HepG2 (cell line): ENCODE measurements at regions not wholly inside any gene's neighbourhood (a gene's known extent, or its start where the extent isn't known, plus 50 kb on each side); places are given as distances from the start of the nearest gene placed in this dataset.

Experiments
- ATAC-seq: fragments of 200-7000 bp; cut with Tn5 transposase; 3 replicates; pipeline ENCODE4 v1.9.1; 2020; ENCODE audit warnings: mild to moderate bottlenecking, moderate library complexity
- BruUV-seq: library from RNA; stranded (reverse); fragments of 400-500 nt; replicated peaks from 2 replicates; lab custom pipeline; 2021; lab: Mats Ljungman, UMichigan
- CTCF ChIA-PET: fragments of 300-600 bp; formaldehyde crosslinking; extraction: SDS; loops from one replicate; lab custom pipeline; 2021; ENCODE audit warnings: low total read pairs, inconsistent platforms, low intra/inter-chr PET ratio; lab: Yijun Ruan, JAX
- POLR2A ChIA-PET: fragments of 350-600 bp; sonication (Branson Sonifier 250); formaldehyde crosslinking; loops from one replicate; lab custom pipeline; 2020; ENCODE audit warnings: antibody characterized with exemption, inconsistent platforms; lab: Yijun Ruan, JAX
- DNase-seq: peaks from one replicate; pipeline ENCODE4 v3.0.0-alpha.2; 2015; ENCODE audit warnings: low spot score
- FAIRE-seq: peaks from 3 replicates; lab custom pipeline; 2011; peaks lifted over from hg19 to GRCh38; lab: Jason Lieb, UNC
- H2AFZ ChIP-seq: one replicate; pipeline ENCODE4 v1.6.1; 2011; ENCODE audit warnings: low read length, inconsistent platforms
- H3K27ac ChIP-seq: fragments of 300-600 bp; 3 replicates; pipeline ENCODE4 v1.8.0; 2011; ENCODE audit warnings: mixed run types, mild to moderate bottlenecking, mixed read lengths, low read length, inconsistent platforms; ENCODE audit not compliant: insufficient read depth; ENCODE audit errors: extremely low read length
- H3K27me3 ChIP-seq, 2 experiments: fragments of 200-600 bp in 1 of 2; 2 replicates in 1 of 2; 3 replicates in 1 of 2; pipeline versions ENCODE4 v1.6.0 to v1.8.0; 2011; ENCODE audit warnings: low read length in 2 of 2, mild to moderate bottlenecking in 2 of 2, moderate library complexity in 2 of 2, inconsistent platforms in 1 of 2; ENCODE audit not compliant: insufficient read depth in 2 of 2, control insufficient read depth in 1 of 2
- H3K36me3 ChIP-seq, 2 experiments: fragments of 200-600 bp in 1 of 2; replicated peaks in 1 of 2; 2 replicates in 1 of 2; 3 replicates in 1 of 2; pipeline versions ENCODE4 v1.5.1 to v1.8.0; 2011; ENCODE audit warnings: low read length in 2 of 2, inconsistent platforms in 1 of 2; ENCODE audit not compliant: insufficient read depth in 2 of 2, control insufficient read depth in 1 of 2
- H3K4me1 ChIP-seq: 2 replicates; pipeline ENCODE4 v1.5.1; 2012; ENCODE audit warnings: low read length, inconsistent platforms; ENCODE audit not compliant: insufficient read depth
- H3K4me2 ChIP-seq: 2 replicates; pipeline ENCODE4 v1.6.0; 2011; ENCODE audit warnings: low read depth, low read length, inconsistent platforms
- H3K4me3 ChIP-seq, 3 experiments: fragments of 200-600 bp in 1 of 3; sonication (generic), shearing (Covaris generic) in 1 of 3; replicated peaks in 1 of 3; 2 replicates each; pipeline ENCODE4 v1.5.1; 2011 to 2016; ENCODE audit warnings: low read length in 3 of 3, inconsistent platforms in 2 of 3, low read depth in 2 of 3, mild to moderate bottlenecking in 2 of 3, control low read depth in 1 of 3, mixed read lengths in 1 of 3; ENCODE audit not compliant: insufficient read depth in 1 of 3
- H3K79me2 ChIP-seq: one replicate; pipeline ENCODE4 v1.6.1; 2011; ENCODE audit warnings: low read length, inconsistent platforms; ENCODE audit not compliant: insufficient read depth
- H3K9ac ChIP-seq: 2 replicates; pipeline ENCODE4 v1.6.0; 2011; ENCODE audit warnings: mild to moderate bottlenecking, low read depth, low read length, inconsistent platforms; ENCODE audit not compliant: insufficient read depth
- H3K9me3 ChIP-seq: 2 replicates; pipeline ENCODE4 v1.5.1; 2012; ENCODE audit warnings: mild to moderate bottlenecking, low read length
- H4K20me1 ChIP-seq: 2 replicates; pipeline ENCODE4 v1.6.0; 2011; ENCODE audit warnings: inconsistent platforms, mild to moderate bottlenecking, low read length, moderate library complexity; ENCODE audit not compliant: insufficient read depth
- HES4 ChIP-seq: sonication (generic); formaldehyde crosslinking; IDR thresholded peaks from 2 replicates; pipeline ENCODE4 v1.9.0; 2021; ENCODE audit warnings: mild to moderate bottlenecking, missing genetic modification reagents, borderline replicate concordance
- MLLT10 ChIP-seq: sonication (generic); formaldehyde crosslinking; IDR thresholded peaks from 2 replicates; pipeline ENCODE4 v1.4.0; 2020; ENCODE audit warnings: missing genetic modification reagents
- ONECUT2 ChIP-seq: sonication (generic); formaldehyde crosslinking; IDR thresholded peaks from 2 replicates; pipeline ENCODE4 v1.4.0; 2020; ENCODE audit warnings: missing genetic modification reagents
- POLR2AphosphoS2 ChIP-seq: IDR thresholded peaks from 2 replicates; pipeline ENCODE4 v1.6.1; 2011; ENCODE audit warnings: low read depth, low read length, improper control_type of control experiment
- SP140L ChIP-seq: sonication (generic); formaldehyde crosslinking; IDR thresholded peaks from 2 replicates; pipeline ENCODE4 v1.4.0; 2020; ENCODE audit warnings: missing genetic modification reagents, borderline replicate concordance
- ZBTB3 ChIP-seq: sonication (generic); formaldehyde crosslinking; IDR thresholded peaks from 2 replicates; pipeline ENCODE4 v1.4.0; 2020; ENCODE audit warnings: low read depth, mild to moderate bottlenecking, moderate library complexity, missing genetic modification reagents, borderline replicate concordance
- ZC3H4 ChIP-seq: sonication (generic); formaldehyde crosslinking; IDR thresholded peaks from 2 replicates; pipeline ENCODE4 v1.4.0; 2020; ENCODE audit warnings: missing genetic modification reagents, borderline replicate concordance
- ZNF124 ChIP-seq: sonication (generic); formaldehyde crosslinking; IDR thresholded peaks from 2 replicates; pipeline ENCODE4 v1.4.0; 2020; ENCODE audit warnings: missing genetic modification reagents
- WGBS: methylation state at CpG from one replicate; pipeline ENCODE4 v1.1.6; 2017; ENCODE audit warnings: low lambda C conversion rate; 5-methylcytosine and 5-hydroxymethylcytosine counted together
- in situ Hi-C: cut with HindIII; loops from 2 replicates; pipeline ENCODE4 v1.10.0; 2017; ENCODE audit warnings: low pct_unique_long_range_greater_than_20kb; ENCODE audit not compliant: extremely low pct_ligation_motif_present
- intact Hi-C: fragments of 100-400 bp; cut with micrococcal nuclease; formaldehyde crosslinking; loops from one replicate; pipeline ENCODE4 v1.10.0; 2022; ENCODE audit not compliant: unreplicated experiment
- TF ChIP-seq, protein P1 (sequence below): sonication (generic); formaldehyde crosslinking; IDR thresholded peaks from 2 replicates; pipeline ENCODE4 v1.5.0; 2020; ENCODE audit warnings: missing genetic modification reagents

DNA sequence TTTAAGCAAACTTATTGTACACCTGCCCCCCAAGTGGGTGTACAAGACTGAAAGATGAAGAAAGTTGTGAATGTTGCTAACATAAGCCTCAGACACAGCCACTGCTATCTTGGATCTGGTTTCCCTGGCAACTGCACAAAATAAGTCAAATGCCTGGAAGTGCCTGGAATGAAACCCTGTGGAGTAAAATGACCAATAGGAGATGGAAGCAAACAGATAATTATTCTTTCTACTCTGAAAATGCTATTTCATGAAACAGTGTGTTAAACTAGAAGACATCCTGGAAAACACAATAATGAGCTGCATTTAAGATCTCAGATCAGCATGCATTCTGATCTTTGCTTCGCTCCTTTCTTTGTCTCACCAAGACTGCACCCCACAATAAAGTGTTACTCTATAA is 1016.0 kb downstream of the ARAP2 start:
- FAIRE-seq = no peak
- no peaks in the 10 kb centered on the region for H3K36me3 ChIP-seq
- WGBS = 14% methylated on average over 1 of the region's 1 CpG
- no peak overlapping the region for H3K9ac ChIP-seq
- H2AFZ ChIP-seq = no peak overlapping the region
- H3K27ac ChIP-seq = no peak overlapping the region
- H3K4me1 ChIP-seq = no peaks in the 10 kb centered on the region
- H3K4me3 ChIP-seq = no peak overlapping the region
- H3K79me2 ChIP-seq = no peaks in the 10 kb centered on the region
- H3K27me3 ChIP-seq = no peaks in the 10 kb centered on the region
- no peak overlapping the region for H3K4me2 ChIP-seq
- no peak for DNase-seq
- ATAC-seq = no peak
- no peaks in the 10 kb centered on the region for H4K20me1 ChIP-seq
- H3K9me3 ChIP-seq = no peaks in the 10 kb centered on the region
- CTCF ChIA-PET = no interaction called here
- no TSS peak for BruUV-seq
- intact Hi-C loops = no loop called here
- TF ChIP-seq POLR2AphosphoS2 = no peak
- no peak for TF ChIP-seq ONECUT2 (CRISPR knock-in tag)
- no peak for TF ChIP-seq SP140L (CRISPR knock-in tag)
- TF ChIP-seq ZNF124 (CRISPR knock-in tag) = no peak
- no peak for TF ChIP-seq ZBTB3
- TF ChIP-seq, all 625 proteins: peak for 0
- in situ Hi-C loops = no loop called here
- POLR2A ChIA-PET = no interaction called here

DNA sequence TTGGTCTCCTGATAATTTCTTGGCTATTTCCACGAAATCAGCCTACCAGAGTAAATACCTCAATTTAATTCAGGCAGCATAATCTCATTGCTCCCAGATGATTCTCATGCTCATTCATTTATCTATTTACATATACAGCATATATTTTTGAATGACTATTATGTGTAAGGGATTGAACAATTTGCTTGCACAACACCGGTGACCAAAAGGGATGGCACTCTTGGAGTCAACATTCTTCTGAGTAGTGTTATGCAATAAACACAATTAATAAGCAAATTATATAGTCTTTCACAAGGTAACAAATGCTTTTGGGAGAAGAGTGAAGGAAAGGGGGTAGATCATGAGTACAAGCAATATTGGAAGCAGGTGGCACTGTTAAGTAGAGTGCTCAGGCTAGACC is 1015.3 kb downstream of the ARAP2 start:
- WGBS = 19% methylated on average over 2 of the region's 2 CpGs
- no peak for ATAC-seq
- no TSS peak for BruUV-seq
- POLR2A ChIA-PET = no interaction called here
- no peak for FAIRE-seq
- intact Hi-C loops = no loop called here
- H2AFZ ChIP-seq = no peak overlapping the region
- H3K9ac ChIP-seq = no peak overlapping the region
- H3K4me1 ChIP-seq = no peaks in the 10 kb centered on the region
- no peaks in the 10 kb centered on the region for H3K36me3 ChIP-seq
- no peak overlapping the region for H3K27ac ChIP-seq
- H3K9me3 ChIP-seq = no peaks in the 10 kb centered on the region
- in situ Hi-C loops = no loop called here
- CTCF ChIA-PET = no interaction called here
- no peak overlapping the region for H3K4me2 ChIP-seq
- no peaks in the 10 kb centered on the region for H3K79me2 ChIP-seq
- TF ChIP-seq, protein P1, sequence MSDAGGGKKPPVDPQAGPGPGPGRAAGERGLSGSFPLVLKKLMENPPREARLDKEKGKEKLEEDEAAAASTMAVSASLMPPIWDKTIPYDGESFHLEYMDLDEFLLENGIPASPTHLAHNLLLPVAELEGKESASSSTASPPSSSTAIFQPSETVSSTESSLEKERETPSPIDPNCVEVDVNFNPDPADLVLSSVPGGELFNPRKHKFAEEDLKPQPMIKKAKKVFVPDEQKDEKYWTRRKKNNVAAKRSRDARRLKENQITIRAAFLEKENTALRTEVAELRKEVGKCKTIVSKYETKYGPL (CRISPR knock-in tag) = no peak
- TF ChIP-seq HES4 (CRISPR knock-in tag) (no peak), MLLT10 (CRISPR knock-in tag) (no peak), ZC3H4 (CRISPR knock-in tag) (no peak)
- no peaks in the 10 kb centered on the region for H4K20me1 ChIP-seq
- H3K27me3 ChIP-seq = no peaks in the 10 kb centered on the region
- H3K4me3 ChIP-seq = no peak overlapping the region
- DNase-seq = no peak
